IMR-90 (cell line): ENCODE measurements at regions not wholly inside any gene's neighbourhood (a gene's known extent, or its start where the extent isn't known, plus 50 kb on each side); places are given as distances from the start of the nearest gene placed in this dataset.

Experiments
- ATAC-seq: fragments of 200-7000 bp; cut with Tn5 transposase; 2 replicates; pipeline ENCODE4 v1.9.1; 2020; ENCODE audit warnings: low read depth, mild to moderate bottlenecking, moderate library complexity
- BruUV-seq: library from RNA; stranded (reverse); fragments of 400-500 nt; replicated peaks from 2 replicates; lab custom pipeline; 2021; lab: Mats Ljungman, UMichigan
- CTCF ChIA-PET: fragments of 300-600 bp; formaldehyde crosslinking; extraction: SDS; loops from one replicate; lab custom pipeline; 2021; ENCODE audit warnings: antibody characterized with exemption; lab: Yijun Ruan, JAX
- POLR2A ChIA-PET: fragments of 300-600 bp; sonication (Branson Sonifier 250); formaldehyde crosslinking; loops from one replicate; lab custom pipeline; 2022; ENCODE audit warnings: antibody characterized with exemption; ENCODE audit not compliant: unreplicated experiment; lab: Charles Lee
- DNase-seq: peaks from one replicate; pipeline ENCODE4 v3.0.0; 2013
- H2AFZ ChIP-seq: replicated peaks from 2 replicates; pipeline ENCODE3; 2013; ENCODE audit warnings: low read length, mild to moderate bottlenecking; ENCODE audit not compliant: poor library complexity
- H2AK5ac ChIP-seq: 2 replicates; pipeline ENCODE4 v1.6.1; 2013; ENCODE audit warnings: low read depth, low read length, inconsistent platforms
- H2AK9ac ChIP-seq: replicated peaks from 2 replicates; pipeline ENCODE3; 2013; ENCODE audit warnings: mild to moderate bottlenecking, low read depth, low read length, moderate library complexity; ENCODE audit not compliant: poor library complexity
- H2BK120ac ChIP-seq: 2 replicates; pipeline ENCODE4 v1.6.1; 2013; ENCODE audit warnings: low read depth, low read length, inconsistent platforms
- H2BK15ac ChIP-seq: 3 replicates; pipeline ENCODE4 v1.6.1; 2013; ENCODE audit warnings: low read depth, low read length, inconsistent platforms
- H2BK20ac ChIP-seq: 2 replicates; pipeline ENCODE4 v1.6.1; 2013; ENCODE audit warnings: low read depth, mild to moderate bottlenecking, inconsistent platforms, low read length, moderate library complexity
- H2BK5ac ChIP-seq: 2 replicates; pipeline ENCODE4 v1.6.1; 2013; ENCODE audit warnings: mild to moderate bottlenecking, low read depth, low read length, inconsistent platforms; ENCODE audit not compliant: poor library complexity, severe bottlenecking
- H3K14ac ChIP-seq: replicated peaks from 2 replicates; pipeline ENCODE4 v1.6.1; 2013; ENCODE audit warnings: low read depth, low read length, inconsistent platforms
- H3K18ac ChIP-seq: 2 replicates; pipeline ENCODE4 v1.6.1; 2013; ENCODE audit warnings: low read depth, low read length, control low read depth
- H3K23ac ChIP-seq: 2 replicates; pipeline ENCODE4 v1.6.1; 2013; ENCODE audit warnings: low read depth, low read length, inconsistent platforms
- H3K27ac ChIP-seq: 2 replicates; pipeline ENCODE4 v1.5.1; 2013; ENCODE audit warnings: mild to moderate bottlenecking, control low read depth, low read length; ENCODE audit not compliant: insufficient read depth
- H3K27me3 ChIP-seq: 2 replicates; pipeline ENCODE4 v1.6.1; 2013; ENCODE audit warnings: low read length; ENCODE audit not compliant: control insufficient read depth, insufficient read depth
- H3K36me3 ChIP-seq: 2 replicates; pipeline ENCODE4 v1.6.1; 2013; ENCODE audit warnings: low read length, mixed read lengths; ENCODE audit not compliant: control insufficient read depth, insufficient read depth
- H3K4ac ChIP-seq: 2 replicates; pipeline ENCODE4 v1.6.1; 2013; ENCODE audit warnings: low read depth, low read length, inconsistent platforms
- H3K4me1 ChIP-seq: 2 replicates; pipeline ENCODE4 v1.6.1; 2013; ENCODE audit warnings: low read length, mixed read lengths; ENCODE audit not compliant: control insufficient read depth, insufficient read depth
- H3K4me2 ChIP-seq: 2 replicates; pipeline ENCODE4 v1.6.1; 2013; ENCODE audit warnings: low read depth, mild to moderate bottlenecking, control low read depth, low read length, moderate library complexity
- H3K4me3 ChIP-seq: 2 replicates; pipeline ENCODE4 v1.5.1; 2013; ENCODE audit warnings: low read depth, mild to moderate bottlenecking, control low read depth, low read length, moderate library complexity; ENCODE audit not compliant: insufficient read depth
- H3K56ac ChIP-seq: 2 replicates; pipeline ENCODE4 v1.6.1; 2013; ENCODE audit warnings: low read length, inconsistent platforms; ENCODE audit not compliant: insufficient read depth; ENCODE audit errors: extremely low read depth
- H3K79me1 ChIP-seq, 2 experiments: 2 replicates each; pipeline ENCODE4 v1.6.1; 2013; ENCODE audit warnings: low read length in 2 of 2, inconsistent platforms in 1 of 2, low read depth in 1 of 2
- H3K9ac ChIP-seq: 2 replicates; pipeline ENCODE4 v1.6.1; 2013; ENCODE audit warnings: low read depth, low read length, control low read depth
- H3K9me1 ChIP-seq: 2 replicates; pipeline ENCODE4 v1.6.1; 2013; ENCODE audit warnings: low read length, inconsistent platforms; ENCODE audit not compliant: insufficient read depth
- H3K9me3 ChIP-seq: 2 replicates; pipeline ENCODE4 v1.6.1; 2013; ENCODE audit warnings: low read length; ENCODE audit not compliant: control insufficient read depth, insufficient read depth
- H4K20me1 ChIP-seq: 2 replicates; pipeline ENCODE4 v1.6.1; 2013; ENCODE audit warnings: low read length, inconsistent platforms; ENCODE audit not compliant: insufficient read depth
- H4K5ac ChIP-seq: 2 replicates; pipeline ENCODE4 v1.6.1; 2013; ENCODE audit warnings: mild to moderate bottlenecking, low read depth, low read length, control low read depth
- H4K8ac ChIP-seq, 2 experiments: 2 replicates each; pipeline ENCODE4 v1.6.1; 2013; ENCODE audit warnings: low read depth in 2 of 2, low read length in 2 of 2, control low read depth in 1 of 2, inconsistent platforms in 1 of 2
- H4K91ac ChIP-seq: 2 replicates; pipeline ENCODE4 v1.6.1; 2013; ENCODE audit warnings: low read depth, low read length, inconsistent platforms; ENCODE audit not compliant: insufficient read depth
- BHLHE40 ChIP-seq: fragments of 150-350 bp; IDR thresholded peaks from 2 replicates; pipeline ENCODE4 v1.6.1; 2016; ENCODE audit warnings: mild to moderate bottlenecking, low read depth, low read length
- CEBPB ChIP-seq: IDR thresholded peaks from 2 replicates; pipeline ENCODE4 v1.6.1; 2012; ENCODE audit warnings: low read depth, low read length, improper control_type of control experiment
- CHD1 ChIP-seq: IDR thresholded peaks from 2 replicates; pipeline ENCODE4 v1.6.1; 2012; ENCODE audit warnings: low read depth, low read length, improper control_type of control experiment
- CTCF ChIP-seq: conservative IDR thresholded peaks from 2 replicates; pipeline ENCODE4 v1.5.1; 2012; ENCODE audit warnings: mild to moderate bottlenecking, low read depth, low read length, improper control_type of control experiment
- ELK1 ChIP-seq: fragments of 150-350 bp; IDR thresholded peaks from 2 replicates; pipeline ENCODE4 v1.6.1; 2016; ENCODE audit warnings: low read depth, mild to moderate bottlenecking, low read length, moderate library complexity, borderline replicate concordance
- FOS ChIP-seq: fragments of 150-350 bp; IDR thresholded peaks from 2 replicates; pipeline ENCODE4 v1.6.1; 2016; ENCODE audit warnings: low read depth, low read length
- MAFK ChIP-seq: IDR thresholded peaks from 2 replicates; pipeline ENCODE4 v1.6.1; 2012; ENCODE audit warnings: low read depth, low read length, improper control_type of control experiment
- MAZ ChIP-seq: IDR thresholded peaks from 2 replicates; pipeline ENCODE4 v1.6.1; 2012; ENCODE audit warnings: low read depth, mild to moderate bottlenecking, low read length, improper control_type of control experiment, moderate library complexity, borderline replicate concordance
- MXI1 ChIP-seq: IDR thresholded peaks from 2 replicates; pipeline ENCODE4 v1.6.1; 2012; ENCODE audit warnings: low read depth, mild to moderate bottlenecking, low read length, moderate library complexity, borderline replicate concordance
- NFE2L2 ChIP-seq: fragments of 150-350 bp; IDR thresholded peaks from 2 replicates; pipeline ENCODE4 v1.6.1; 2016; ENCODE audit warnings: low read depth, mild to moderate bottlenecking, low read length
- POLR2A ChIP-seq: IDR thresholded peaks from 2 replicates; pipeline ENCODE4 v1.6.1; 2012; ENCODE audit warnings: mild to moderate bottlenecking, low read depth, low read length
- RAD21 ChIP-seq: IDR thresholded peaks from 2 replicates; pipeline ENCODE4 v1.6.1; 2012; ENCODE audit warnings: low read length, improper control_type of control experiment
- RFX5 ChIP-seq: IDR thresholded peaks from 2 replicates; pipeline ENCODE4 v1.8.0; 2012; ENCODE audit warnings: low read depth, mild to moderate bottlenecking, low read length, moderate library complexity
- SMC3 ChIP-seq: fragments of 150-350 bp; IDR thresholded peaks from 2 replicates; pipeline ENCODE4 v1.6.1; 2016; ENCODE audit warnings: low read depth, mild to moderate bottlenecking, antibody characterized with exemption, low read length, moderate library complexity
- USF2 ChIP-seq: fragments of 150-350 bp; IDR thresholded peaks from 2 replicates; pipeline ENCODE4 v1.6.1; 2017; ENCODE audit warnings: mild to moderate bottlenecking, antibody characterized with exemption, low read length, low read depth
- WGBS, 2 experiments: methylation state at CpG; one replicate each; pipeline versions ENCODE4 v1.1.5 to v1.1.7; 2013; ENCODE audit warnings: missing lambda C conversion rate in 2 of 2; ENCODE audit not compliant: insufficient read length in 1 of 2; ENCODE audit errors: extremely low coverage in 2 of 2; 5-methylcytosine and 5-hydroxymethylcytosine counted together
- dilution Hi-C: fragments of 300-500 bp; cut with HindIII; formaldehyde crosslinking; loops from one replicate; pipeline ENCODE4 v1.14.3; 2018; ENCODE audit warnings: low sequenced_read_pairs; ENCODE audit not compliant: unreplicated experiment
- in situ Hi-C: fragments of 300-500 bp; cut with MboI; formaldehyde crosslinking; loops from 3 replicates; pipeline ENCODE4 v1.14.3; 2019; ENCODE audit warnings: low sequenced_read_pairs, inconsistent platforms, mixed read lengths
- intact Hi-C: fragments of 100-400 bp; cut with micrococcal nuclease; formaldehyde crosslinking; loops from 2 replicates; pipeline ENCODE4 v1.10.0; 2022

GRCh38 chr13:29946093-29946492 is 95.7 kb upstream of the UBL3 start:
- no peak overlapping the region for H3K4me2 ChIP-seq
- no peak overlapping the region for H2BK5ac ChIP-seq
- H3K9ac ChIP-seq, result no peak overlapping the region
- H3K18ac ChIP-seq, result no peak overlapping the region
- H2BK120ac ChIP-seq, result no peak overlapping the region
- H3K14ac ChIP-seq, result no peak overlapping the region
- H3K4ac ChIP-seq, result no peak overlapping the region
- POLR2A ChIA-PET, result no interaction called here
- peaks cover 5% of the 10 kb centered on the region for H3K27me3 ChIP-seq
- no peak overlapping the region for H2BK20ac ChIP-seq
- no peak overlapping the region for H2AK5ac ChIP-seq
- H4K20me1 ChIP-seq, result no peaks in the 10 kb centered on the region
- no peak overlapping the region for H3K4me3 ChIP-seq
- no peaks in the 10 kb centered on the region for H3K79me1 ChIP-seq
- intact Hi-C loops, result no loop called here
- no peaks in the 10 kb centered on the region; the same call in 1 of the 2 replicates for H3K9me3 ChIP-seq
- no peak overlapping the region for H3K56ac ChIP-seq
- no peak overlapping the region for H2AK9ac ChIP-seq
- in situ Hi-C loops, result no loop called here
- no peaks in the 10 kb centered on the region for H3K36me3 ChIP-seq
- CTCF ChIA-PET, result no interaction called here
- H4K91ac ChIP-seq, result no peak overlapping the region
- BruUV-seq, result no TSS peak
- peaks cover 3% of the 10 kb centered on the region; the same call in 1 of the 2 replicates for H3K9me1 ChIP-seq
- H3K23ac ChIP-seq, result no peak overlapping the region
- WGBS, 2 experiments, result 61% methylated on average over 3 of the region's 6 CpGs; no CpG with 5 or more reads in 1 of the 2 experiments
- ATAC-seq, result no peak
- no peak overlapping the region for H2BK15ac ChIP-seq
- H4K8ac ChIP-seq, result no peak overlapping the region
- no peak for TF ChIP-seq USF2
- TF ChIP-seq POLR2A, result no peak
- no peak for TF ChIP-seq RFX5
- TF ChIP-seq ELK1, result no peak
- no peak for TF ChIP-seq CEBPB
- TF ChIP-seq NFE2L2, result no peak
- TF ChIP-seq RAD21, result no peak
- TF ChIP-seq MXI1, result no peak
- TF ChIP-seq MAZ, result no peak
- no peak for TF ChIP-seq BHLHE40
- TF ChIP-seq SMC3, result no peak
- TF ChIP-seq CHD1, result no peak
- TF ChIP-seq CTCF, result no peak
- no peak for TF ChIP-seq MAFK
- no peak for TF ChIP-seq FOS
- dilution Hi-C loops, result no loop called here
- H2AFZ ChIP-seq, result no peak overlapping the region
- DNase-seq, result no peak
- no peak overlapping the region for H3K27ac ChIP-seq
- peaks cover 5% of the 10 kb centered on the region; the same call in 1 of the 2 replicates for H3K4me1 ChIP-seq
- H4K5ac ChIP-seq, result no peak overlapping the region
